ENCODE measurements at regions not wholly inside any gene's neighbourhood (a gene's known extent, or its start where the extent isn't known, plus 50 kb on each side); places are given as distances from the start of the nearest gene placed in this dataset.
"Not testable (repeated sequence)": the region's sequence is repeated elsewhere in the genome, so short reads cannot be mapped to it uniquely, and the experiment has no call there.

- intact Hi-C loops (cut with DNase I), result no loop called here
- DNase-seq (no peak), ATAC-seq (no peak)
Measured at GRCh38 chr14:38735005-38735404, 368.0 kb downstream of the SEC23A start.

GRCh38 chr14:38731962-38732361, 371.1 kb downstream of the SEC23A start:
- DNase-seq (no peak), ATAC-seq (no peak)
- intact Hi-C loops (cut with DNase I), result no loop called here

GRCh38 chr14:38730420-38730819, 372.6 kb downstream of the SEC23A start:
- intact Hi-C loops (cut with DNase I), result no loop called here
- ATAC-seq (no peak), DNase-seq (no peak)

GRCh38 chr14:38727731-38728130, 375.3 kb downstream of the SEC23A start:
- no peak for ATAC-seq
- intact Hi-C loops (cut with DNase I), result loop anchor here in 1 of 2 donors (10.0 kb wide), 1 partner anchor 287 kb away; no protein-coding TSS in a partner anchor
- no peak for DNase-seq

- no peak for DNase-seq
- no peak for ATAC-seq
- intact Hi-C loops (cut with DNase I), result loop anchor here (5.0 to 10.0 kb wide), 2 partner anchors 290 to 293 kb away; no protein-coding TSS in a partner anchor
Measured at GRCh38 chr14:38724621-38725020, 378.4 kb downstream of the SEC23A start.

GRCh38 chr14:38723959-38724358, 379.1 kb downstream of the SEC23A start:
- peak in 1 of 2 donors; percentile 85 for ATAC-seq
- intact Hi-C loops (cut with DNase I), result loop anchor here (2.0 to 10.0 kb wide), 3 partner anchors 143 to 293 kb away; no protein-coding TSS in a partner anchor
- no peak for DNase-seq

GRCh38 chr14:38723277-38723676, 379.8 kb downstream of the SEC23A start:
- intact Hi-C loops (cut with DNase I), result loop anchor here (2.0 to 10.0 kb wide), 3 partner anchors 144 to 294 kb away; no protein-coding TSS in a partner anchor
- DNase-seq (no peak), ATAC-seq (no peak)

GRCh38 chr14:38721822-38722431, 381.1 kb downstream of the SEC23A start:
- intact Hi-C loops (cut with DNase I), result loop anchor here (2.0 to 10.0 kb wide), 3 partner anchors 145 to 295 kb away; no protein-coding TSS in a partner anchor
- peak; percentile 73 to 88 for ATAC-seq
- DNase-seq, result peak; percentile 52

- no peak for ATAC-seq
- intact Hi-C loops (cut with DNase I), result no loop called here
- no peak for DNase-seq
Measured at GRCh38 chr14:38718519-38718918, 384.5 kb downstream of the SEC23A start.

GRCh38 chr14:38716926-38717325, 386.1 kb downstream of the SEC23A start:
- ATAC-seq (no peak), DNase-seq (no peak)
- intact Hi-C loops (cut with DNase I), result no loop called here

GRCh38 chr14:38710881-38711280, 392.2 kb downstream of the SEC23A start:
- intact Hi-C loops (cut with DNase I), result no loop called here
- no peak for DNase-seq
- no peak for ATAC-seq

GRCh38 chr14:38710196-38710595, 392.8 kb downstream of the SEC23A start:
- ATAC-seq (no peak), DNase-seq (no peak)
- intact Hi-C loops (cut with DNase I), result no loop called here

GRCh38 chr14:38705220-38705619, 397.8 kb downstream of the SEC23A start:
- no peak for DNase-seq
- no peak for ATAC-seq
- intact Hi-C loops (cut with DNase I), result no loop called here

- DNase-seq, result no peak
- ATAC-seq, result no peak
- intact Hi-C loops (cut with DNase I), result no loop called here
Measured at GRCh38 chr14:38704220-38704619, 398.8 kb downstream of the SEC23A start.

- intact Hi-C loops (cut with DNase I), result no loop called here
- ATAC-seq, result no peak
Measured at GRCh38 chr14:38696925-38697324, 406.1 kb downstream of the SEC23A start.

GRCh38 chr14:38693423-38693822, 409.6 kb downstream of the SEC23A start:
- no peak for DNase-seq
- intact Hi-C loops (cut with DNase I), result no loop called here
- no peak for ATAC-seq

More at GRCh38 chr14:38696925-38697324, 406.1 kb downstream of the SEC23A start:
- no peak for DNase-seq

GRCh38 chr14:38669027-38669426, 413.1 kb upstream of the CLEC14A start:
- DNase-seq, result no peak
- ATAC-seq, result no peak
- intact Hi-C loops (cut with DNase I), result no loop called here

- intact Hi-C loops (cut with DNase I), result no loop called here
- no peak for DNase-seq
- no peak for ATAC-seq
Measured at GRCh38 chr14:38663382-38663781, 407.5 kb upstream of the CLEC14A start.

GRCh38 chr14:38662781-38663180, 406.9 kb upstream of the CLEC14A start:
- intact Hi-C loops (cut with DNase I), result no loop called here
- DNase-seq (no peak), ATAC-seq (no peak)

GRCh38 chr14:38646391-38646790, 390.5 kb upstream of the CLEC14A start:
- DNase-seq (no peak), ATAC-seq (no peak)
- intact Hi-C loops (cut with DNase I), result no loop called here

GRCh38 chr14:38634913-38635312, 379.0 kb upstream of the CLEC14A start:
- DNase-seq; intact Hi-C loops (cut with DNase I); ATAC-seq: not testable (repeated sequence)

Data from left cardiac atrium (tissue), 4 donors.